ENCODE measurements at regions not wholly inside any gene's neighbourhood (a gene's known extent, or its start where the extent isn't known, plus 50 kb on each side); places are given as distances from the start of the nearest gene placed in this dataset.

GRCh38 chr3:5304789-5305683 lies 117.5 kb downstream of the EDEM1 start:
- DNase-seq (ENCODE audit: low read depth in 3 of 3), result peak in 2 of 3 experiments; percentile 0 to 30

- DNase-seq (ENCODE audit: low read depth in 3 of 3), result no peak
Observed at GRCh38 chr3:5305684-5305989, 118.1 kb downstream of the EDEM1 start.

GRCh38 chr3:5309171-5309570 lies 121.7 kb downstream of the EDEM1 start:
- DNase-seq (ENCODE audit: low read depth in 3 of 3), result no peak

GRCh38 chr3:5309602-5310001 lies 122.1 kb downstream of the EDEM1 start:
- DNase-seq (ENCODE audit: low read depth in 3 of 3), result no peak

- no peak for DNase-seq (ENCODE audit: low read depth in 3 of 3)
Observed at GRCh38 chr3:5310509-5310908, 123.0 kb downstream of the EDEM1 start.

- DNase-seq (ENCODE audit: low read depth in 3 of 3), result no peak
Observed at GRCh38 chr3:5312290-5312689, 124.8 kb downstream of the EDEM1 start.

GRCh38 chr3:5314897-5315296 lies 127.4 kb downstream of the EDEM1 start:
- DNase-seq (ENCODE audit: low read depth in 3 of 3), result no peak

GRCh38 chr3:5317557-5317956 lies 130.1 kb downstream of the EDEM1 start:
- DNase-seq (ENCODE audit: low read depth in 3 of 3), result no peak

- DNase-seq (ENCODE audit: low read depth in 3 of 3), result no peak
Observed at GRCh38 chr3:5319454-5319853, 131.9 kb downstream of the EDEM1 start.

GRCh38 chr3:5321666-5322340 lies 134.3 kb downstream of the EDEM1 start:
- DNase-seq (ENCODE audit: low read depth in 3 of 3), result no peak

GRCh38 chr3:5324780-5325179 lies 137.3 kb downstream of the EDEM1 start:
- DNase-seq (ENCODE audit: low read depth in 3 of 3), result no peak

GRCh38 chr3:5330152-5330810 lies 142.8 kb downstream of the EDEM1 start:
- peak in 2 of 3 experiments; percentile 1 to 20 for DNase-seq (ENCODE audit: low read depth in 3 of 3)

- DNase-seq (ENCODE audit: low read depth in 3 of 3), result no peak
Observed at GRCh38 chr3:5331567-5332269, 144.2 kb downstream of the EDEM1 start.

- DNase-seq (ENCODE audit: low read depth in 3 of 3), result no peak
Observed at GRCh38 chr3:5332270-5332956, 144.9 kb downstream of the EDEM1 start.

GRCh38 chr3:5339967-5340535 lies 152.5 kb downstream of the EDEM1 start:
- no peak for DNase-seq (ENCODE audit: low read depth in 3 of 3)

- no peak for DNase-seq (ENCODE audit: low read depth in 3 of 3)
Observed at GRCh38 chr3:5341610-5342009, 154.1 kb downstream of the EDEM1 start.

- no peak for DNase-seq (ENCODE audit: low read depth in 3 of 3)
Observed at GRCh38 chr3:5343459-5343858, 156.0 kb downstream of the EDEM1 start.

GRCh38 chr3:5344707-5345106 lies 157.2 kb downstream of the EDEM1 start:
- DNase-seq (ENCODE audit: low read depth in 3 of 3), result no peak

- no peak for DNase-seq (ENCODE audit: low read depth in 3 of 3)
Observed at GRCh38 chr3:5347486-5347885, 160.0 kb downstream of the EDEM1 start.

GRCh38 chr3:5348229-5348902 lies 160.9 kb downstream of the EDEM1 start:
- DNase-seq (ENCODE audit: low read depth in 3 of 3), result no peak

GRCh38 chr3:5349343-5349742 lies 161.8 kb downstream of the EDEM1 start:
- DNase-seq (ENCODE audit: low read depth in 3 of 3), result no peak

All from stimulated activated CD4-positive, alpha-beta T cell treated with anti-CD3 and anti-CD28 coated beads, TNF-alpha, amount 100 ng/mL, for 24 hours (primary cell).